IPS DF 19.7 (cell line): ENCODE measurements at regions not wholly inside any gene's neighbourhood (a gene's known extent, or its start where the extent isn't known, plus 50 kb on each side); places are given as distances from the start of the nearest gene placed in this dataset.

Experiments
- DNase-seq: peaks from one replicate; pipeline ENCODE4 v3.0.0-alpha.2; 2013; ENCODE audit warnings: low read depth, low spot score

DNA sequence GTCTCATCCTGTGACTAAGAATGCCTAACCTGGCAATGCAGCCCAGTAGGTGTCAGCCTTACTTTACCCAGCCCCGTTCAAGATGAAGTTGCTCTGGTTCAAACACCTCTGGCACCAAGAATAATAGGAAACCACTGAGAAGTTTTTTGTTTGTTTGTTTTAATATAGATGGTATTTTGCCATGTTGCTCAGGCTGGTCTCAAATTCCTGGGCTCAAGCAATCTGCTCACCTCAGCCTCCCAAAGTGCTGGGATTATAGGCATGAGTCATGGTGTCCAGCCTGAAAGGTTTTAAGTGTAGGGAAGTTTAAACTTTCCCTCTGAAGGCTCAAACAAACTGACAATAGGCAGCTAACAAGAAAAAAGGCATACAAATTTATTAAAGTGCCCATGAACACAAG is 51.2 kb upstream of the ABCC4 start:
- DNase-seq: no peak

DNA sequence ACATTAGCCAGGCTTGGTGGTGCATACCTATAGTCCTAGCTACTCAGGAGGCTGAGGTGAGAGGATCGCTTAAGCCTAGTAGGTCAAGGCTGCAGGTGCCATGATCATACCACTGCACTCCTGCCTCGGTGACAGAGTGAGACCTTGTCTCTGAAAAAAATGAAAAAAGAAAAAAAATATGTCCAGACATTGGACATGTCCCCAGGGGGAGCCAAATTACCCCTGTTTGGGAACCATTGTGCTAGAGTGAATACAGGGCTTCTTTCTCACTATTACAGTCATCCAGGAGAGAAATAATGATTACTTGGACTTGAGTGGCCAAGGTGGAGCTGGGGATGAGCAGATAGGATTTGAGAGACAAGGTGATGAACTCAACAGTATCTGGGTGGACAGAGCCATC is 52.9 kb upstream of the ABCC4 start:
- DNase-seq: no peak

DNA sequence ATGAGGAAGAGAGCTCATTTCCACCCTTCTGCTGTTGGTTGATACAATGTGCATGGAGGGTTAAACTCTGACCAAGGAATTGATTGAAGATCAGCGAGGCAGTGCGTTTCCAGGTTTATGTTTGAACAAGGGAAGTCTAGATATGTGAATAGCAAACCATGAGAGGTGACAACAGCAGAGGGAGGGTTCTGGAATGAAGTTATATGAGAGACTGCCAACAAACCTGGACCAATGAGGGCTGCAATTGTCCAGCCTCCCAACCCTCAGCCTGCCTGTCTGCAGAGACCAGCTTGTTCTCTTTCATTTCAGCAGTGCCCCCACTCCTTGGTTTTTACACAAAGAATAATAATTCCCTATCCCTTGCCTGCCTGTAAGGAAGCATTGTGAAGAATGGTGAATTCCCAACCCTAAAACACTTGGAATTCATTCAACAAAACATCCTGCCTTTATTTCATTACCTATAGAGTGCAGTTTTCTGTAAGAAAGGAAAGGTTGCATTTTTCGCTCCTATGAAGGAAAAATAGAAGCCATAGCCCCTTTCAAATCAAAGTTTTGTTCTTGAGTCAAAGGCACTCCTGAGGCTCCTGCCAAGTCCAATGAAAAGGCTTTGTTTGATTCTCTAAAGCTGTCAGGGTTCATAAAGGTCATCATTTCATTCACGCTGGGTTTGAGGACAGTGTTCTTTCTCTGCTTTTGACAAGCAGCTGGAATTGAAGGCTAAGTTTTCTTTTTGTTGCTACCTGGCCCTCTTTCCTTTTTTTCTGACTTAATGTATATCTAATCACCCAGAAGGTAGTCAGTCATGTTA is 53.6 kb upstream of the ABCC4 start:
- no peak for DNase-seq

DNA sequence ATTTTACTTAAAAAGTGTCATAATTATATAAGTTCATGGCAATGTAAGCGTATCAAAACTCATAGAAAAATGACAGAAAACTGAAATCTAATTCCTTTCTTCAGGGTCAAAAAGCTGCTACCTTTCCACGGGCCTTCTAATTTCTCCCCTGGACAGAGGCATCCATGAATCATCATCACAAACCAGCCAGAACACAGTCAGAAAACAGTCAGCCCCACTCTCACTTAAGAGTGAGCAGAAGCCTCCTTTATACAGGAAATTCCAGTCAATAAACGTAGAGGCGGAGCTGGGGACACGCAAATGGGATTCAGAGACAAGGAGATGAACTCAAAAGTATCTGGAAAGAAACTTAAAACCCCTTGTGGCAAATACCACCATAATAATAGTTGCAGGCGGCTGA is 54.2 kb upstream of the ABCC4 start:
- no peak for DNase-seq

DNA sequence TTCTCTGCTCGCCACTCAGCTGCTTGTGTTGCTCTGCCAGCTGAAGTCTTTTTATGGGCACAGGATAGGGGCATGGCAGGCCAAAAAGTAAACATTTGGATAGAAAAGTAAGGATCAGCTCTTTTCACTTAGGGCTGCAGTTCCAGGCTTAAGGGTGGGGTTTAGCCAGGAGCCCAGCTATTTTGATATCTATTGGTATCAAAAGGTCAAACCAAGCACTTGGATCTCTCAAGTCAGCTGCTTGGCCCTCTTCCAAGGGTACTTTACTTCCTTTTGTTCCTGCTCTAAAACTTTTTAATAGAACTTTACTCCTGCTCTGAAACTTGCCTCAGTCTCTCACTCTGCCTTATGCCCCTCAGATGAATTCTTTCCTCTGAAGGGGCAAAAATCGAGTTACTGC is 55.7 kb upstream of the ABCC4 start:
- DNase-seq: no peak

DNA sequence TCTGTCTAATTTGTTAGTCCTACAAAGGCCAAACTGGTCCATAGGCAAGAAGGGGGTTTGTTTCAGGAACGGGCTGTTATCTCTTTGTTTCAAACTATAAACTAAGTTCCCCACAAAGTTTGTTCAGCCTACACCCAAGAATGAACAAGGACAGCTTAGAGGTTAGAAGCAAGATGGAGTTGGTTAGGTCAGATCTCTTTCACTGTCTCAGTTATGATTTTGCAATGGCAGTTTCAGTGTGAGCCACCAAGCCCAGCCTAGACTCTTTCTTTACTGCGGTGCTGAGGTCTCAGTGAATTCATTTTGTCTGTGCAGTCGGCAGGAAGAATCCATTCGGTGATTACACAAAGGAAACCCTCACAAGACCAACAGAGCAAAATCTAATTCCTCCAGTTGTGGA is 56.6 kb upstream of the ABCC4 start:
- no peak for DNase-seq

DNA sequence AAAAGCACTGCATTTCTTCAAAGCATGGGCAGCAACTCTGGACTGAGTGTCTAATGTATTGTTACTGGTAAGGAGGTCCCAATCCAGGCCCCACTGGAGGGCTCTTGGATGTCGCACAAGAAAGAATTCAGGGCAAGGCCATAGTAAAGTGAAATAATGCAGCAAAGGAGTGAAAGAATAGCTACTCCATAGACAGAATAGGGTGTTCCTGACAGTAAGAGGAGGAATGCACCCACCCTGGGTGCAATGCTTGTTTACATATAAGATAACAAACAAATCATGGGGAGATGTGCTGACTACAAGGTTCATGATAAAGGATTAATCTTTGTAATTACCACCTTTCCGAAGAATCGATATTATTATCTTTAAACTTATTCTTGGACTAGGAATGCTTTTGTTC is 58.8 kb upstream of the ABCC4 start:
- no peak for DNase-seq

DNA sequence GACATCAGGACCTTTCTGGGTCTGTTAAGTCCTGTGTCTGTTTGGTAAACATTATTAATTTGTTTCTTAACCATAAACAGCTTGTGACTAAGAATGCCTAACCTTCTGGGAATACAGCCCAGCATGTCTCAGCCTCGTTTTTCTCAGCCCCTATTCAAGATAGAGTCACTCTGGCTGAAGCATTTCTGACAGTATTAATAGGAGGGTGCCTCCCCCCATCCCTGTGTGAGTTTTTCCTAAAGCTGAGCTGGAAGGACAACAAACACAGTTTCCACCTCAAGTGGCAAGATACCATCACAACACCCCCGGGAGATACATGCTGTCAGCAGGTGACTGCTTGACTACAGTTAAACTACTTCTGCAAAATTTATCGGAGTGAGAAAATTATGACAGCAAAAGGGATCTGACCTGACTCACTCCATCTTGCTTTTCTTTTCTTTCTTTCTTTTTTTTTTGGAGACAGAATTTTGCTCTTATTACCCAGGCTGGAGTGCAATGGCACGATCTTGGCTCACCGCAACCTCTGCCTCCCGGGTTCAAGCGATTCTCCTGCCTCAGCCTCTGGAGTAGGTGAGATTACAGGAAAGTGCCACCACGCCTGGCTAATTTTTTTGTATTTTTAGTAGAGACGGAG is 59.3 kb upstream of the ABCC4 start:
- no peak for DNase-seq

DNA sequence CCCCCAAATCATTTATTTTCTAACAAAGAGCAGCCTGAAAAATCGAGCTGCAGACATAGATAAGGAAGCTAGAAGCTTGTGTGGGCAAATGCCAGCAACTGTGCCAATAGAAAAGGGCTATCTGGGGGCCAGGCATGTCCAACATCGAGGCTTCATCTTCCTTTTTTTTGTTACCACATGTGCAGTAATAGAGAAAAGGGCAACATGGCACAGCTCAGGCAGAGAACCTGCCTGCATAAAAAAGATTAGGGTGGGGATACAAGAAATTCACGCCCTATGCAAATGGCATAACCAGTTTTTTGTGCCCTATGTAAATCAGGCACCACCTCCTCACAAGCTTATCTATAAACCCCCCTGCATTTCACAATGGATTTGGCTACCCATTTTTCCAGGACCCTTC is 60.4 kb upstream of the ABCC4 start:
- no peak for DNase-seq

DNA sequence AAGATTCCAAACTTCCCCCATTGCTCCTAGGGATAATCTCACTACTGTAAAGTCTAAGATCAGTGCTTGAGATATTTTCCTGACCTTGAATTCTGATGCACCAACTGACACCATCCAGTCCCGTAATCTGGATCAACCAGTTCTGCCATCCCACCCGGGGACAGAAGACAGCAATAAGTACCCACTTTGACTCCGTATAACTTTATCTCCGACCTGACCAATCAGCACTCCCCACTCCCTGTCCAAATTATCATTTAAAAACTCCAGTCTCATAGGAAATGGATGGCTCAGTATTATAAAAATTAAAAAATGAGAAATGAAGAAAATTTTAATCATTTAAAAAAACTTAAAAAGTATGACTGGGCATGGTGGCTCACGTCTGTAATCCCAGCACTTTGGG is 61.4 kb upstream of the ABCC4 start:
- DNase-seq: no peak

DNA sequence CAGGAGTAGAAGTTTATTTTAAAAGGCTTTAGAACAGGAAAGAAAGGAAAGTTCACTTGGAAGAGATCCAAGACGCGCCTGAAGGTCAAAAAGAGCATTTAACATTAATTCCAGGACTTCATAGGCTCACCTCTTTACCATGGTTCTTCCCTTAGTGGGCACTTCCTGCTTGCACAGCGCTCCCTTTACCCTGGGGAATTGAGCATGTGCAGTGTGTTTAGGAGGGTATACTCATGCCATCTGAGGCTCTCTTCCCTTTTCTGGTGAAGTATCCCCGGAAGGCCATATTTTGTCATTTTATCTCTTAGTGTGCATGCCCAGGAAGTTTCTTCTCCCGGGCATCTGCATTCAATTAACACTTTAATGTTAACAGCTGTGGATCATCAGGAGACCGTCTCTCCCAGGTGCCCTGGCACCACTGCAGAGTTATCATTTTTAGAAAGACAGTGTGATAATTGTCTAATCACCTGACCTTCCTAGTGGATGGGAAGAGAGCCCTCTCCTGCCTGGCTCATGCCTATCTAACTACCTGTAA is 66.1 kb upstream of the ABCC4 start:
- no peak for DNase-seq

DNA sequence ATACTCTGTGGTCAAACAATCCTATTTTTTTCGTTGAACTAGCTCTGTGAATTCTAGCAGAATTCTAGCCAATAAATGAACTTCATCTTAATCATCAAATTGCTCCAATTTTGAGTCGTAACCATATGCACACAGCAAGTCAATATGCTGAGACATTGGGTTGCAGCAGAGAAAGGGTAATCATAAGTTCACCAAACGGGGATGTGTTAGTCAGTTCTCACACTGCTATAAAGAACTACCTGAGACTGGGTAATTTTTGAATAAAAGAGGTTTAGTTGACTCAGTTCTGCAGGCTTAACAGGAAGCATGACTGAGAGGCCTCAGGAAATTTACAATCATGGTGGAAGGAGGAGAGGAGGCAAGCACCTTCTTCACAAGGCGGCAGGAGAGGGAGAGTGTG is 67.7 kb upstream of the ABCC4 start:
- no peak for DNase-seq

DNA sequence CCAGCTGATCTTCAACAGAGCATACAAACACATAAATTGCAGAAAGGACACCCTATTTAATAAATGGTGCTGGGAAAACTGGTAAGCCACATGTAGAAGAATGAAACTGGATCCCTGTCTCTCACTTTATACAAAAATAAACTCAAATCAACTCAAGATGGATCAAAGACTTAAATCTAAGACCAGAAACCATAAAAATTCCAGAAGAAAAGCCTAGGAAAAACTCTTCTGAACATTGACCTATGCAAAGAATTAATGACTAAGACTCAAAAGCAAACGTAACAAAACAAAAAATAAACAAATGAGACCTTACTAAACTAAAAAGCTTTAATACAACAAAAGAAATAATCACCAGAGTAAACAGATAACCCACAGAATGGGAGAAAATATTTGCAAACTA is 74.5 kb upstream of the ABCC4 start:
- no peak for DNase-seq

DNA sequence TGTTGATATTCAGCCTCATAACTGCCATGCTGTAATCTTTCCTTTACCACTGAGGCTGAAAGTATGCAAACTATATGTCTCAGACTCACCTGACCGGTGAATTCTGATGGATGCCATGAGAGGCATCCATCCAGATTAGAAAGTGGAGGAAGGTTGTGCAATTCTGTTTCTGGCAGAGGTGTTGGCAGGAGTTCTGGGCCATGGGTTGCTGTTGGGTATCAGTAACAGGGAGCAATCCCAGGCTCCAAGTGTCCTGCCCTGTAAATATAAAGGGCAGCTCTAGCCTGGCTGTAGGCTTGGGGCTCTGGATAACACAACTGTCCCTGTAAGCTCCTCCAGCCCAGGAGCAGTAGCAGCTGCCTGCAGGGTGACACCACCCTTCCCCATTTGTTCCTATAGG is 77.4 kb upstream of the ABCC4 start:
- DNase-seq: no peak

DNA sequence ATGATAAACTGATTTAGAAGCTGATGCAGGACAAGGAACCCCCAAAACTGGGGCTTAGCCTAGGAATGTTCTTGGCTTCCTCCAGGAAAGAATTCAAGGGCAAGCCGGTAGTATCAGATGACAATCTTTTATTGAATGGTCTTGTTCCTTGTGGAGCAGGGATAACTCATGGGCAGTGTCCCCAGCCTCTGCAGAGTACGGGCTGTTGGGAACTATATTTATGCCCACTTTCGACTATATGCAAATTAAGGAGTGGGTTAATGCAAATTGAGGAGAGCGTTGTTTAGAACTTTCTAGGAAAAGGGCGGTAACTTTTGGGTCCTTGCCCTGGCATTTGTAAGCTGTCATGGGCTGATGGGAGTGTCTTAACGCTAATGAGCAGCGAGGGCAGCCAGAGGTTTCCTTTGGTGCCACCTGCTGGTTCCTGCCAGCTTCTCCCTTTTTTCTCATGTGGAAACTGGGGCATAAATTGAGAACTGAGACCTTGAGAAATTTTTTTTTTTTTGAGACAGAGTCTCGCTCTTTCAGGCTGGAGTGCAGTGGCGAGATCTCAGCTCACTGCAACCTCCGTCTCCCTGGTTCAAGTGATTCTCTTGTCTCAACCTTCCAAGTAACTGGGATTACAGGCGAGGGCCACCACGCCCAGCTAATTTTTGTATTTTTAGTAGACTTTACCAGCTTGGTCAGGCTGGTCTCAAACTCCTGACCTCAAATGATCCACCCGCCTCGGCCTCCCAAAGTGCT is 79.4 kb upstream of the ABCC4 start:
- peak; percentile 75 for DNase-seq

DNA sequence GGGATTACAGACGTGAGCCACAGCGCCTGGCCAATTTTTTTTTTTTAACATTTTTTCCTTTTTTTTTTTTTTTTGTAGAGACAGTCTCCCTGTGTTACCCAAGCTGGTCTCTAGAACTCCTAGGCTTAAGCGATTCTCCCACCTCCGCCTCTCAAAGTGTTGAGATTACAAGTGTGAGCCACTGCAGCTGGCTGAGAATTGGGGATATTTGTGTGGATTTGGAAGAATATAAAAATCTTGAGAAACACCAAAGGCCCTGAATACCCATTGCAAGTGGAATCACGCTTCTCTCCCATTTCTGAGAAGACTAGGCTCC is 79.9 kb upstream of the ABCC4 start:
- DNase-seq: no peak

DNA sequence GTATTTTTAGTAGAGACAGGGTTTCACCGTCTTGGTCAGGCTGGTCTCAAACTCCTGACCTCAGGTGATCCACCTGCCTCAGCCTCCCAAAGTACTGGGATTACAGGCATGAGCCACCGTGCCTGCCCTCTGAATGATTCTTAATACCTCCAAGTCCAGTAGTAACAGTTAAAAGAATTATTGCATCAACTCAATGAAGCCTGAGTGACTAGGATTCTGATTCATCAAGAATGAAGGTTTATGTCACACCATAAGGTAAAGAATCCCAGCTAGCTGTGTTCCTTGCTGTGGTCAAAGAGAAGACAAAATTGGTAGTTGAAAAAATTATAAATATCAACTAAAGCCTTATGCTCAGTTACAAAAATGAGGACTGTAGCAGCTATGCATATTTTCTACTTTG is 81.2 kb upstream of the ABCC4 start:
- no peak for DNase-seq

DNA sequence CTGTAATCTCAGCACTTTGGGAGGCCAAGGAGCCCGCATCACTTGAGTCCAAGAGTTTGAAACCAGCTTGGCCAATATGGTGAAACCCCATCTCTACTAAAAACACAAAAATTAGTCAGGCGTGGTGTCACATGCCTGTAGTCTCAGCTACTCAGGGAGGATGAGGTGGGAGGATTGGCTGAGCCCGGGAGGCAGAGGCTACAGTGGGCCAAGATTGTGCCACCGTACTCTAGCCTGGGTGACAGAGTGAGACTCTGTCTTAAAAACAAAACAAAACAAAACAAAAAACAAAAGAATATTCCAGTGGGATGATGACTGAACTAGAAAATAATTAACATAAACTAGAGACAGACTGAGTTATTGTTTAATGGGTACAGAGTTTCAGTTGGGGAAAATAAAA is 81.7 kb upstream of the ABCC4 start:
- no peak for DNase-seq

DNA sequence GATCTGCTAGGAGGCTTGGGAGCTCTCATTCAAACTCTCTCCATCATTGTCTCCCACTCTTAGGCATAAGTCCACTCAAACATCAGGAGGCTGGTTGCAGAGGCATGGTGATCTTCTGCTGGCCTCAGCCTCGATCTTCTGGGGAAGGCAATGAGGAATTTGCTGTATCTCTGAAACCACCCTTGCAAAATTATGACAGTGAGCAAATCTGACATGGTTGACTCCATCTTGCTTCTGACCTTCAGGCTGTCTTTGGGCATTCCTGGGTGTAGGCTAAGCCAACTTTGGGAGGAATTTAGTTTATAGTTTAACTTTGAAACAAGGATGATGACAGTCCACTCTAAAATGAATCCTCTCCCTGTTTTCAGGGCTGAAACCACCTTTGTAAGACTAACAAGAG is 84.1 kb upstream of the ABCC4 start:
- no peak for DNase-seq

DNA sequence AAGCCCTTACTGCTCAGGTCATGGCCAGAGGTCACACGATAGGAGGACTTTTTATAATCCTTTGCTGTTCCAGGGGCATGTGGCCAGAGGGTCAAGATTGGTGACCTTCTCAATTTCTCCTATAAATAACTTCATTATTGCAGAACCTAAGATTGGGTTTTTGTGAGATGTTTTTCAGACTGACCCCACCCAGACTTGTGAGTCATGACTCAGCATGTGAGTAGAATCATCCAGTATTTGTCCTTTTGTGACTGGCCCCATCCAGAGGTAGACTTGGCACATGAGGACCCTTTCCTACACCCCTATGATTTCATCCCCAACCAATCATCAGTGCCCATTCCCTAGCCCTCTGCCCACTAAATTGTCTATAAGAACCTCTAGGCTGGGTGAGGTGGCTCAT is 84.5 kb upstream of the ABCC4 start:
- DNase-seq: no peak

DNA sequence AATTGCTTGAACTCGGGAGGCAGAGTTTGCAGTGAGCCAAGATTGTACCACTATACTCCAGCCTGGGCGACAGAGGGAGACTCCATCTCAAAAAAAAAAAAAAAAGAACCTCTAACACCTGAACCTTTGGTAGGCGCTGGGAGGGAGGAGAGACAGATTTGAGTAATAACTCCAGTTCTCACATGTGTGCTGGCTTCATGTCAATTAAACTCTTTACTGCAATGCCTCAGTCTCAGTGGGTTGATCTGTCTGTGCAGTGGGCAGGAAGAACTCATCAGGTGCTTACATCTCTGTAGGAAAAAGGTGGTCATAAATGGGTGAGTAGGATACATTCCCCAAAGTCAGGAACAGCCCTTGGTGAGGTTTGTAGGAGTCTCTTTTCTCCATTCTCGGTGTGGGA is 85.1 kb upstream of the ABCC4 start:
- no peak for DNase-seq

DNA sequence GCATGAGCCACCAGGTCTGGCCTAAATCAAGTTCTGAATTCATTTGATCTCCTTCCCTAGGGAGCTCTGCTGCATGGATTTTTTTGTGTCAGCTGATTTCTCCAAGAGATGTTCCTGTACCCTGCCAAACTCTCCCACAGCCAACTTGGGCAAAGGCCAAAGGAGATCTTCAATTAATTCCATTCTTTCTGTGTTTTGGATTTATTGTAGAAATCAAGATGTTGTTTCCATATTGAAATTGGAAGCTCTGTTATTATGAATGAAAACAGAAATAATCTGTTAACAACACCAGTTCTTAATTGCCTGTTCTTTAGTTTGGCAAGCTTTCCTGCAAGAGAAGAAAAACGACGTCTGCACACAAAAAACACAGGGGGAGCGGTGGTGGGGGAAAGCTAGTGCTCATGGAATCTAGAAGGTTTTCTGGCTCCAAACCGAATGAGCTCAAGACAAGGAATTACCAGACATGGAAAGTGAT is 86.5 kb upstream of the ABCC4 start:
- DNase-seq: no peak
